ENCODE measurements at regions not wholly inside any gene's neighbourhood (a gene's known extent, or its start where the extent isn't known, plus 50 kb on each side); places are given as distances from the start of the nearest gene placed in this dataset.

- Histone ChIP-seq H3K27ac (ENCODE audit: poor library complexity, severe bottlenecking) (no peak overlapping the region), H3K4me1 (ENCODE audit: insufficient read depth, poor library complexity, severe bottlenecking) (no peaks in the 10 kb centered on the region), H3K4me3 (ENCODE audit: severe bottlenecking) (no peak overlapping the region), H3K9me3 (ENCODE audit: severe bottlenecking) (no peaks in the 10 kb centered on the region), H3K27me3 (ENCODE audit: insufficient read depth, poor library complexity, severe bottlenecking) (no peaks in the 10 kb centered on the region), H3K36me3 (ENCODE audit: low read depth) (no peaks in the 10 kb centered on the region)
- TF ChIP-seq CTCF (IDR thresholded peaks at IDR 0.05; ENCODE audit: poor library complexity, severe bottlenecking) = no peak
- DNase-seq (ENCODE audit: low spot score) (no peak), ATAC-seq (ENCODE audit: low read depth) (no peak)
Measured at GRCh38 chr6:120320481-120321162, 971.1 kb upstream of the MAN1A1 start.

GRCh38 chr6:120304223-120304622, 954.7 kb upstream of the MAN1A1 start:
- TF ChIP-seq CTCF (IDR thresholded peaks at IDR 0.05; ENCODE audit: poor library complexity, severe bottlenecking) = no peak
- no peak for ATAC-seq (ENCODE audit: low read depth)

GRCh38 chr6:120303527-120303926, 954.0 kb upstream of the MAN1A1 start:
- no peak overlapping the region for H3K4me3 ChIP-seq (ENCODE audit: severe bottlenecking)
- no peak for ATAC-seq (ENCODE audit: low read depth)
- H3K27me3 ChIP-seq (ENCODE audit: insufficient read depth, poor library complexity, severe bottlenecking) = no peaks in the 10 kb centered on the region
- DNase-seq (ENCODE audit: low spot score) = no peak
- TF ChIP-seq CTCF (IDR thresholded peaks at IDR 0.05; ENCODE audit: poor library complexity, severe bottlenecking) = no peak
- no peak overlapping the region for H3K27ac ChIP-seq (ENCODE audit: poor library complexity, severe bottlenecking)
- no peaks in the 10 kb centered on the region for H3K9me3 ChIP-seq (ENCODE audit: severe bottlenecking)
- H3K36me3 ChIP-seq (ENCODE audit: low read depth) = no peaks in the 10 kb centered on the region
- no peaks in the 10 kb centered on the region for H3K4me1 ChIP-seq (ENCODE audit: insufficient read depth, poor library complexity, severe bottlenecking)

More at GRCh38 chr6:120304223-120304622, 954.7 kb upstream of the MAN1A1 start:
- H3K4me3 ChIP-seq (ENCODE audit: severe bottlenecking) = no peak overlapping the region
- no peak for DNase-seq (ENCODE audit: low spot score)
- no peaks in the 10 kb centered on the region for H3K9me3 ChIP-seq (ENCODE audit: severe bottlenecking)
- H3K27me3 ChIP-seq (ENCODE audit: insufficient read depth, poor library complexity, severe bottlenecking) = no peaks in the 10 kb centered on the region
- H3K36me3 ChIP-seq (ENCODE audit: low read depth) = no peaks in the 10 kb centered on the region
- H3K27ac ChIP-seq (ENCODE audit: poor library complexity, severe bottlenecking) = no peak overlapping the region
- H3K4me1 ChIP-seq (ENCODE audit: insufficient read depth, poor library complexity, severe bottlenecking) = no peaks in the 10 kb centered on the region

- no peak overlapping the region for H3K27ac ChIP-seq (ENCODE audit: poor library complexity, severe bottlenecking)
- TF ChIP-seq CTCF (IDR thresholded peaks at IDR 0.05; ENCODE audit: poor library complexity, severe bottlenecking) = no peak
- ATAC-seq (ENCODE audit: low read depth) (no peak; the same call in 2 of the 3 replicates), DNase-seq (ENCODE audit: low spot score) (no peak)
- no peaks in the 10 kb centered on the region for H3K36me3 ChIP-seq (ENCODE audit: low read depth)
- H3K4me1 ChIP-seq (ENCODE audit: insufficient read depth, poor library complexity, severe bottlenecking) = no peaks in the 10 kb centered on the region
- H3K27me3 ChIP-seq (ENCODE audit: insufficient read depth, poor library complexity, severe bottlenecking) = no peaks in the 10 kb centered on the region
- no peaks in the 10 kb centered on the region for H3K9me3 ChIP-seq (ENCODE audit: severe bottlenecking)
- no peak overlapping the region for H3K4me3 ChIP-seq (ENCODE audit: severe bottlenecking)
Measured at GRCh38 chr6:120302041-120302440, 952.5 kb upstream of the MAN1A1 start.

- no peak for ATAC-seq (ENCODE audit: low read depth)
- Histone ChIP-seq H3K27ac (ENCODE audit: poor library complexity, severe bottlenecking) (no peak overlapping the region), H3K4me1 (ENCODE audit: insufficient read depth, poor library complexity, severe bottlenecking) (no peaks in the 10 kb centered on the region), H3K4me3 (ENCODE audit: severe bottlenecking) (no peak overlapping the region), H3K27me3 (ENCODE audit: insufficient read depth, poor library complexity, severe bottlenecking) (no peaks in the 10 kb centered on the region), H3K36me3 (ENCODE audit: low read depth) (no peaks in the 10 kb centered on the region), H3K9me3 (ENCODE audit: severe bottlenecking) (no peaks in the 10 kb centered on the region)
- DNase-seq (ENCODE audit: low spot score) = no peak
- no peak for TF ChIP-seq CTCF (IDR thresholded peaks at IDR 0.05; ENCODE audit: poor library complexity, severe bottlenecking)
Measured at GRCh38 chr6:120290964-120291363, 941.4 kb upstream of the MAN1A1 start.
